ENCODE measurements at regions not wholly inside any gene's neighbourhood (a gene's known extent, or its start where the extent isn't known, plus 50 kb on each side); places are given as distances from the start of the nearest gene placed in this dataset.

- no peak for TF ChIP-seq LRRFIP1 (CRISPR knock-in tag; conservative IDR thresholded peaks at IDR 0.05)
- no peak for TF ChIP-seq ZNF205 (CRISPR knock-in tag; IDR thresholded peaks at IDR 0.05)
- no peak for TF ChIP-seq ZMYM2 (CRISPR knock-in tag; IDR thresholded peaks at IDR 0.05)
Observed at GRCh38 chr5:125530833-125531615, 784.6 kb upstream of the ZNF608 start (continued).

- Histone ChIP-seq H3K4me3 (replicated peaks in 1 of 3; ENCODE audit: insufficient read depth in 1 of 3, low read depth in 2 of 3, low read length in 3 of 3) (no peak overlapping the region), H3K27ac (ENCODE audit: extremely low read length, insufficient read depth, low read length) (no peak overlapping the region), H3K4me1 (ENCODE audit: insufficient read depth, low read length) (no peaks in the 10 kb centered on the region), H4K20me1 (ENCODE audit: insufficient read depth, low read length) (no peaks in the 10 kb centered on the region), H3K27me3 (ENCODE audit: control insufficient read depth in 1 of 2, insufficient read depth in 2 of 2, low read length in 2 of 2) (no peaks in the 10 kb centered on the region), H3K36me3 (replicated peaks in 1 of 2; ENCODE audit: control insufficient read depth in 1 of 2, insufficient read depth in 2 of 2, low read length in 2 of 2) (no peaks in the 10 kb centered on the region), H3K4me2 (ENCODE audit: low read depth, low read length) (no peak overlapping the region), H3K79me2 (ENCODE audit: insufficient read depth, low read length) (no peaks in the 10 kb centered on the region), H3K9me3 (ENCODE audit: low read length) (peaks cover 36% of the 10 kb centered on the region), H2AFZ (ENCODE audit: low read length) (no peak overlapping the region), H3K9ac (ENCODE audit: insufficient read depth, low read depth, low read length) (no peak overlapping the region)
- DNase-seq (ENCODE audit: low spot score) (no peak), ATAC-seq (no peak), FAIRE-seq (no peak)
- intact Hi-C loops (cut with micrococcal nuclease; ENCODE audit: unreplicated experiment), result no loop called here
- POLR2A ChIA-PET, result no interaction called here
- in situ Hi-C loops (cut with HindIII; ENCODE audit: extremely low pct_ligation_motif_present, low pct_unique_long_range_greater_than_20kb), result no loop called here
- BruUV-seq (replicated peaks), result no TSS peak
- CTCF ChIA-PET (ENCODE audit: low intra/inter-chr PET ratio, low total read pairs), result no interaction called here
- no peak for TF ChIP-seq JUND (CRISPR knock-in tag; IDR thresholded peaks at IDR 0.05)
- no peak for TF ChIP-seq ZNF546 (CRISPR knock-in tag; conservative IDR thresholded peaks at IDR 0.05)
- TF ChIP-seq SUZ12 (IDR thresholded peaks at IDR 0.05; ENCODE audit: low read depth, low read length), result no peak
- TF ChIP-seq ZNF547 (CRISPR knock-in tag; IDR thresholded peaks at IDR 0.05), result no peak
- TF ChIP-seq KDM4B (CRISPR knock-in tag; IDR thresholded peaks at IDR 0.05), result no peak
- TF ChIP-seq ZNF615 (CRISPR knock-in tag; IDR thresholded peaks at IDR 0.05; ENCODE audit: borderline replicate concordance), result no peak
- no peak for TF ChIP-seq ZBTB3 (CRISPR knock-in tag; IDR thresholded peaks at IDR 0.05; ENCODE audit: borderline replicate concordance, low read depth)
- no peak for TF ChIP-seq ZNF670 (CRISPR knock-in tag; IDR thresholded peaks at IDR 0.05; ENCODE audit: borderline replicate concordance)
- TF ChIP-seq SMC3 (IDR thresholded peaks at IDR 0.05; ENCODE audit: low read length), result no peak
- no peak for TF ChIP-seq ATF3 (CRISPR knock-in tag; IDR thresholded peaks at IDR 0.05)
- TF ChIP-seq ZNF414 (CRISPR knock-in tag; IDR thresholded peaks at IDR 0.05), result no peak
- no peak for TF ChIP-seq ARID5B (CRISPR knock-in tag; IDR thresholded peaks at IDR 0.05)
- TF ChIP-seq ZSCAN31 (CRISPR knock-in tag; IDR thresholded peaks at IDR 0.05; ENCODE audit: low read depth), result no peak
- TF ChIP-seq ZIK1 (CRISPR knock-in tag; IDR thresholded peaks at IDR 0.05; ENCODE audit: borderline replicate concordance, low read depth), result no peak
Observed at GRCh38 chr5:125536095-125536494, 789.7 kb upstream of the ZNF608 start.

Measured in HepG2 (cell line).